ENCODE measurements at regions not wholly inside any gene's neighbourhood (a gene's known extent, or its start where the extent isn't known, plus 50 kb on each side); places are given as distances from the start of the nearest gene placed in this dataset.

DNA sequence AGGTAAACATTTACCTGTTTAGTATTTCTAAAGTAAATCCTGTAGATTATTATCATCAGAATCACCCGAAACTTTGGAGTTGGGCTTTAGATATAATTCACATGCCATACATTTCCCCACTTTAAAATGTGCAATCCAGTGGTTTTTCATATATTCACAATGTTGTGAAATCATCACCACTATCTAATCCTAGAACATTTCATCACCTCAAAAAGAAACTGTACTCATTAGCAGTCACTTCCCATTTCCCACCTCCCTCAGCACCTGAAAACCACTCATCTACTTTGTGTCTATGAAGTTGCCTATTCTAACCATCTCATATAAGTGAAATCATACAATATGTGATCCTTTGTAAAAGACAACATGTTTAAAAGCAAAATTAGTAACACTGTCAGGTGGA, 182.6 kb downstream of the FZD1 start:
- no peak for DNase-seq
- H3K27ac ChIP-seq = no peak overlapping the region
- H3K4me1 ChIP-seq = no peaks in the 10 kb centered on the region
- H3K4me3 ChIP-seq = no peak overlapping the region
- intact Hi-C loops (cut with DNase I) = no loop called here
- TF ChIP-seq POLR2AphosphoS5 (IDR thresholded peaks at IDR 0.05) = no peak
- TF ChIP-seq POLR2A (IDR thresholded peaks at IDR 0.05) = no peak
- TF ChIP-seq CTCF (IDR thresholded peaks at IDR 0.05) = no peak
- no peak for TF ChIP-seq EP300 (IDR thresholded peaks at IDR 0.05)
- H3K9me3 ChIP-seq = peaks cover 0 to 2% (median 0%) of the 10 kb centered on the region in 4 donors
- no peaks in the 10 kb centered on the region for H3K36me3 ChIP-seq
- WGBS, 2 donors = 83 to 84% methylated on average over 1 of the region's 1 CpG
- no peaks in the 10 kb centered on the region for H3K27me3 ChIP-seq

- H3K4me1 ChIP-seq = no peaks in the 10 kb centered on the region
- no peaks in the 10 kb centered on the region for H3K9me3 ChIP-seq
- DNase-seq = no peak
- no peaks in the 10 kb centered on the region for H3K36me3 ChIP-seq
- no peak overlapping the region for H3K27ac ChIP-seq
- H3K4me3 ChIP-seq = no peak overlapping the region
- WGBS, 2 donors = 88 to 89% methylated on average over 10 of the region's 10 CpGs
- no peaks in the 10 kb centered on the region for H3K27me3 ChIP-seq
- TF ChIP-seq EP300 (IDR thresholded peaks at IDR 0.05) = no peak
- TF ChIP-seq CTCF (IDR thresholded peaks at IDR 0.05) = no peak
- TF ChIP-seq POLR2A (IDR thresholded peaks at IDR 0.05) = no peak
- TF ChIP-seq POLR2AphosphoS5 (IDR thresholded peaks at IDR 0.05) = no peak
- intact Hi-C loops (cut with DNase I) = no loop called here
Measured at GRCh38 chr7:91455411-91455810, 191.2 kb downstream of the FZD1 start.

GRCh38 chr7:91457208-91457607, 193.0 kb downstream of the FZD1 start:
- H3K36me3 ChIP-seq = no peaks in the 10 kb centered on the region
- no peaks in the 10 kb centered on the region for H3K9me3 ChIP-seq
- no peak overlapping the region for H3K27ac ChIP-seq
- TF ChIP-seq CTCF (IDR thresholded peaks at IDR 0.05) = no peak
- no peak for TF ChIP-seq POLR2A (IDR thresholded peaks at IDR 0.05)
- TF ChIP-seq POLR2AphosphoS5 (IDR thresholded peaks at IDR 0.05) = no peak
- TF ChIP-seq EP300 (IDR thresholded peaks at IDR 0.05) = no peak
- H3K4me3 ChIP-seq = no peak overlapping the region
- intact Hi-C loops (cut with DNase I) = no loop called here
- no peaks in the 10 kb centered on the region for H3K4me1 ChIP-seq
- DNase-seq = no peak
- 37 to 58% methylated on average over 1 of the region's 1 CpG for WGBS, 2 donors
- H3K27me3 ChIP-seq = no peaks in the 10 kb centered on the region

DNA sequence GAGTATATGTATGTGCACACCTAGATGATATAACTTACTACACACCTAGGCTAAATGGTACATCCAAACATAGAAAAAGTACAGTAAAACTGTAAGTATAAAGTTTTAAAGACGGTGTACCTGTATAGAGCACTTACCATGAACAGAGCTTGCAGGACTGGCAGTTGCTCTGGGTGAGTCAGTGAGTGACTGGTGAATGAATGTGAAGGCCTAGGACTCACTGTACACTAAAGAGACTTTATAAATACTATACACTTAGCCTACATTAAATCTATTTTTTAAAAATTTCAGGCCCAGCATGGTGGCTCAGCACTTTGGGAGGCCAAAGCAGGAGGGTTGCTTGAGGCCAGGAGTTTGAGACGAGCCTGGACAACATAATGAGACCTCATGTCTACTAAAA, 195.3 kb downstream of the FZD1 start:
- H3K9me3 ChIP-seq = no peaks in the 10 kb centered on the region
- no peak overlapping the region for H3K4me3 ChIP-seq
- H3K27me3 ChIP-seq = no peaks in the 10 kb centered on the region
- TF ChIP-seq POLR2AphosphoS5 (IDR thresholded peaks at IDR 0.05) (no peak), EP300 (IDR thresholded peaks at IDR 0.05) (no peak), CTCF (IDR thresholded peaks at IDR 0.05) (no peak), POLR2A (IDR thresholded peaks at IDR 0.05) (no peak)
- 92 to 94% methylated on average over 2 of the region's 2 CpGs for WGBS, 2 donors
- no peak overlapping the region for H3K27ac ChIP-seq
- H3K4me1 ChIP-seq = no peaks in the 10 kb centered on the region
- no peak for DNase-seq
- H3K36me3 ChIP-seq = no peaks in the 10 kb centered on the region
- intact Hi-C loops (cut with DNase I) = no loop called here

DNA sequence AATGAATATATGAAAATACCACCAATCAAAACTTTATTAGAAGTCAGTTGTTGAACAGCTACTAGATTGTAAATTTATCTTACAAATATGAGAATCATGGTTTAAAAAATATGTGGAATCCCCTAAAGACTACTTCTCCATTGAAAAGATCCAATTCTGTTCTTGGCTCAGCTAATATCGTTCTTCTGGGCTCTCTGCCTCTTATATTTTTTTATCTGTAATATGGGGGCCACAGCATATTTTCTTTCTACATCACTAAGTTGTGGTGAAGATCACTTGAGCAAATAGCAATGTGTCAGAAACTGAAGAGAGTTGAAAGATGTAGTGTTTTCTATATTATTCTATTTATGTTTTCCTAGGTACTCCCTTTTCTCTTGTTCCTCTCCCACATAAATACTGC, 198.1 kb downstream of the FZD1 start:
- H3K27ac ChIP-seq = no peak overlapping the region
- H3K4me3 ChIP-seq = no peak overlapping the region
- intact Hi-C loops (cut with DNase I) = no loop called here
- 78 to 87% methylated on average over 1 of the region's 1 CpG for WGBS, 2 donors
- DNase-seq = no peak
- no peaks in the 10 kb centered on the region for H3K9me3 ChIP-seq
- H3K36me3 ChIP-seq = no peaks in the 10 kb centered on the region
- no peaks in the 10 kb centered on the region for H3K27me3 ChIP-seq
- TF ChIP-seq CTCF (IDR thresholded peaks at IDR 0.05) = no peak
- no peak for TF ChIP-seq POLR2A (IDR thresholded peaks at IDR 0.05)
- no peak for TF ChIP-seq EP300 (IDR thresholded peaks at IDR 0.05)
- TF ChIP-seq POLR2AphosphoS5 (IDR thresholded peaks at IDR 0.05) = no peak
- H3K4me1 ChIP-seq = no peaks in the 10 kb centered on the region
